GM11168 (cell line): ENCODE measurements at regions not wholly inside any gene's neighbourhood (a gene's known extent, or its start where the extent isn't known, plus 50 kb on each side); places are given as distances from the start of the nearest gene placed in this dataset.

Source experiments
- in situ Hi-C: fragments of 300-500 bp; cut with MboI; formaldehyde crosslinking; loops from one replicate; pipeline ENCODE4 v1.12.0; 2022; ENCODE audit warnings: low sequenced_read_pairs; ENCODE audit not compliant: unreplicated experiment

GRCh38 chr2:8061219-8061618, 620.6 kb upstream of the ID2 start:
- in situ Hi-C loops: no loop called here

- in situ Hi-C loops: no loop called here
These were observed 617.3 kb upstream of the ID2 start for GRCh38 chr2:8064603-8065002.

- in situ Hi-C loops: no loop called here
These were observed 616.7 kb upstream of the ID2 start for GRCh38 chr2:8065191-8065590.

- in situ Hi-C loops: no loop called here
These were observed 614.0 kb upstream of the ID2 start for GRCh38 chr2:8067784-8068336.

GRCh38 chr2:8072907-8073306, 608.9 kb upstream of the ID2 start:
- in situ Hi-C loops: no loop called here

- in situ Hi-C loops: no loop called here
These were observed 607.9 kb upstream of the ID2 start for GRCh38 chr2:8073916-8074315.

GRCh38 chr2:8076448-8077342, 605.2 kb upstream of the ID2 start:
- in situ Hi-C loops: no loop called here

- in situ Hi-C loops: no loop called here
These were observed 603.2 kb upstream of the ID2 start for GRCh38 chr2:8078705-8079104.

- in situ Hi-C loops: no loop called here
These were observed 601.8 kb upstream of the ID2 start for GRCh38 chr2:8080063-8080462.

- in situ Hi-C loops: no loop called here
These were observed 600.7 kb upstream of the ID2 start for GRCh38 chr2:8081130-8081529.

GRCh38 chr2:8082840-8083239, 599.0 kb upstream of the ID2 start:
- in situ Hi-C loops: no loop called here

- in situ Hi-C loops: no loop called here
These were observed 595.5 kb upstream of the ID2 start for GRCh38 chr2:8086357-8086756.

GRCh38 chr2:8086796-8087479, 594.9 kb upstream of the ID2 start:
- in situ Hi-C loops: no loop called here

GRCh38 chr2:8087480-8087840, 594.4 kb upstream of the ID2 start:
- in situ Hi-C loops: no loop called here

- in situ Hi-C loops: no loop called here
These were observed 593.0 kb upstream of the ID2 start for GRCh38 chr2:8088810-8089209.

- in situ Hi-C loops: no loop called here
These were observed 592.3 kb upstream of the ID2 start for GRCh38 chr2:8089596-8089995.

GRCh38 chr2:8090748-8091700, 590.8 kb upstream of the ID2 start:
- in situ Hi-C loops: no loop called here

- in situ Hi-C loops: no loop called here
These were observed 587.3 kb upstream of the ID2 start for GRCh38 chr2:8094526-8094925.

GRCh38 chr2:8095978-8096377, 585.9 kb upstream of the ID2 start:
- in situ Hi-C loops: no loop called here

- in situ Hi-C loops: no loop called here
These were observed 585.4 kb upstream of the ID2 start for GRCh38 chr2:8096484-8096883.
